Lung microvascular endothelial cell (primary cell): ENCODE measurements at regions not wholly inside any gene's neighbourhood (a gene's known extent, or its start where the extent isn't known, plus 50 kb on each side); places are given as distances from the start of the nearest gene placed in this dataset.
"Not testable (repeated sequence)": the region's sequence is repeated elsewhere in the genome, so short reads cannot be mapped to it uniquely, and the experiment has no call there.

Experiments
- DNase-seq, 2 donors: peaks; one replicate each; pipeline versions ENCODE4 v3.0.0 to v3.0.0-alpha.2; 2010; ENCODE audit warnings: low read depth in 2 of 2

GRCh38 chr10:63675171-63675570 lies 154.0 kb downstream of the REEP3 start:
- DNase-seq, result no peak

GRCh38 chr10:63677001-63677400 lies 155.8 kb downstream of the REEP3 start:
- DNase-seq, result no peak

- DNase-seq, result not testable (repeated sequence)
Measured at GRCh38 chr10:63680545-63680944, 159.3 kb downstream of the REEP3 start.

DNA sequence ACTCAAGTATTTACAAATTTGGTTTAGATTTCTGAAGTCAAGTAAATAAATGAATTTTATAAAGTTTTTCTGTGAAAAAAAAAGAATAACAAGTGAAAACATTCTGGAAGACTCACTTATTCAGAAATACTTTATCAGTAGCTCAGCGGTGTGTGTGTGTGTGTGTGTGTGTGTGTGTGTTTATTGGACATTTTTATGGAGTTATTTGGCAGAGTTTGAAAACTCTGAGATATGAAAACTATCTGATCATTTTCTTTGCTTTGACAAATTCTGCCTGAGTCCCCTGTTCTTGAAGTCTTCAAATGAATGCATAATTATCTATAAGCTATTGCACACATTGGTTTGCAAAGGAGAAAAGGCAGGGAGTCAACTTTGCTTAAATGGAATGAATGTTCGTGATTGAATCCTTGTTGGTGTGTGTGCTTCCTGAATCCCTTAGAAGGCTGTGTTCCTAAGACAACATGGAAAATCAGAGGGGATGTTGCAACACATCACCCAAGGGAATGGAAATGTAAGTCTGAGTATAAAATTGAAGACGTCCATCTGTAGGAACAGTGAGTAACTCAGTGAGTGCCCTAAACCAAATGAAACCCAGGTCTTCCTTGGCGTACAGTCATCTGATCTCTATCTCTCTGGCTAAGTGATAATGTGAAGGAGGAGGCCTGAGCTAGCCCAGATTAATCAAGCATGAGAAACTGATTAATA lies 160.9 kb downstream of the REEP3 start:
- DNase-seq, result peak in 1 of 2 donors; percentile 80

DNA sequence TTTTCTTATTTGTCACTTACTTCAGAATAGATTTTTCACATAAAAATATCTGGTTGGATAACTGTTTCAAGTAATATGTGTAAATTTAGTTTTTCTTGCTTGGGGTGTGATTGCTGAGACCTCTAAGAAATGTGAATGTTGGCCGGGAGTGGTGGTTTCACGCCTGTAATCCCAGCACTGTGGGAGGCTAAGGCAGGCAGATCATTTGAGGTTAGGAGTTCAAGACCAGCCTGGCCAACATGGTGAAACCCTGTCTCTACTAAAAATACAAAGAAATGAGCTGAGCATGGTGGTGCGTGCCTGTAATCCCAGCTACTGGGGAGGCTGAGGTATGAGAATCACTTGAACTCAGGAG lies 161.5 kb downstream of the REEP3 start:
- DNase-seq, result not testable (repeated sequence)

DNA sequence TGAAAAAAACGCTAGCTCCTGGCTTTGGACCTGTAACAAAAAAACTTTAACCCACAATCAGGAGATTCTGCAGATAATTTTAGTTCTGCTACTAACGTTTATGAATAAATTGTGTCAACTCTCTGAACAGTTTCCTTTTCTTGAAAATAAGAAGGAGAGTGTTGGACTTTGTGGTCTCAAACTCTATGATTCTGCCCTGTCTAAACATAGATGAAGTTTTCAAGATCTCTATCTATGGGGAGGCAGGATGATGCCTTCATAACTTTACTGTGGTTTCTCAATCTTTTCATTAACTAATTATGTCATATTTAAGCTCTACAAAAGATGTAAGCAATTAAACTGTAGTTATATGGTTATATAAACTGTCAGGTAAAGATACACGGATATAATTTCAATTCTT lies 162.0 kb downstream of the REEP3 start:
- no peak for DNase-seq

DNA sequence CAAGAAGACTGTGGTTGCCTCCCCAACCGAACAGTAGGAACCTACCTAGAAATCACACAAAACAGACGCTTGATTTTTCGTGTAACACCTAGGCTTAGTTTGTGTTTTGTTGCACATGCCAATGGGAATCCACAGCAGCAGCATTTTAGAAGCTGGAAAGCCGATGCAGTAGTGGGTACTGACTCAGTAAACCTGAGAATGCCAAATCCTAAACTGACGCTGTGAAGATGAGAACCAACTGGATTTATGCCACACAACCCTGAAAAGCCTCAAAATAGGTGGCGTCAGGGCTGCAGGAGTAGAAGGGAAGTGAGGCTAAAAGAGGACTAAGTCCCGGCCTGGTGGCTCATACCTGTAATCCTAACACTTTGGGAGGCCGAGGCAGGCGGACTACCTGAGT lies 162.5 kb downstream of the REEP3 start:
- DNase-seq, result no peak

GRCh38 chr10:63684257-63684936 lies 163.2 kb downstream of the REEP3 start:
- DNase-seq, result no peak

DNA sequence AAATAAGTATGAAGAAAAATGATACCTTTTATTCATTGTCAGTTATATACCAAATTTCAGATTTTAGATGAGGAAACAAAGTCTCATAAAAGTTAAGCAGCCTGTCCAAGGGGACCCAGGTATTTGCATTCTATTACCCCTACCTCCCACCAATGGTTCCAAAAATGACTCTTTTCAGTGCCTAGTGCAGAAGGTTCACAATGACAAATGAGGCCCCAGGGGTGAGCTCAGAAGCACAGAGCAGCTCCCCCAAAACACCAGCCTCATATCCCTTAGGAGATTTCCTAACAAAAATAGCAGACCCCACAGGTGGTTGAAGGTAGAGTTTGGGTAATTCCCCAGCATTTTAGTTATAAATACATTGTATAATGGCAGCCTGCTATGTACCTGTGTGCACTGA lies 168.6 kb downstream of the REEP3 start:
- DNase-seq, result no peak

- DNase-seq, result peak; percentile 48 to 68
Measured at GRCh38 chr10:63692220-63692896, 171.2 kb downstream of the REEP3 start.

- DNase-seq, result not testable (repeated sequence)
Measured at GRCh38 chr10:63693021-63693420, 171.8 kb downstream of the REEP3 start.

- DNase-seq, result no peak
Measured at GRCh38 chr10:63696205-63696604, 175.0 kb downstream of the REEP3 start.

DNA sequence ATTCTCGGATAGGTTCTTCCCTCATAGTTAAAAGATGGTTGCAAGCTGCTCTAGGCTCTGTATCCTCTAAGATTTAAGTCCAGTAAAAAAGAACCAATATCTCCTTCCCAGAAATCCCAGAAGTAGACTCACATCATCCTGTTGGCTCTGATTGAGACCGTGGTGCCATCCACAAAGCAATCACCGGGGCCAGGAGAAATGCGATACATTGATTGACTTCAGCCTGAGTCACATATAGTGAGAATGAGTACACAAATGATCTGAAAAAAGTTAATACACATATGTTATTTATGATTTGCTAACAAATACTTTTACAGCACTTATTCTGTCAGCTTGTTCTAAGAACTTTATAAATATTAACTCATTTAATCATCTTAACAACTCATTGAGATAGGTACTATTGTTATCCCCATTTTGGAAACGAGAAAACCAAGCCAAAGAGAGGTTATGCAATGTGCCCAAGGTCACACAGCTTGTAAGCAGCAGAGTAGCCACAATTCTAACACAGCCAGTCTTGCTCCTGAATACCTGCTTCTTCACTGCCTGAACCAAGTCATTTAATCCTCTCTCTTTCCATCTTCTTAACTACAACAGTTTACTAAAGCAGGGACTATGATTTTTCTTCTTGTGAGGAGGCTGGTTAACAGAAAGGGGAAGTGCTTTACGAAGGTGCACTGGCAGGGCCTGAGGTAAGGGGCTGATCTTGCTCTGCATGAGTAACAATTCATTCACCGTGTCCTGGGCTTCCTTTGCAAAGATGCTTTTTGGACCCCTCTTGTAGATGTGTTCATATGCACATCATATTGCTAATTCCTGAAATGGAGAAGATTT lies 177.0 kb downstream of the REEP3 start:
- no peak for DNase-seq

- DNase-seq, result no peak
Measured at GRCh38 chr10:63698787-63699150, 177.6 kb downstream of the REEP3 start.

- DNase-seq, result peak; percentile 86 to 96
Measured at GRCh38 chr10:63699785-63700613, 178.8 kb downstream of the REEP3 start.

GRCh38 chr10:63700631-63701156 lies 179.5 kb downstream of the REEP3 start:
- DNase-seq, result peak in 1 of 2 donors; percentile 81

DNA sequence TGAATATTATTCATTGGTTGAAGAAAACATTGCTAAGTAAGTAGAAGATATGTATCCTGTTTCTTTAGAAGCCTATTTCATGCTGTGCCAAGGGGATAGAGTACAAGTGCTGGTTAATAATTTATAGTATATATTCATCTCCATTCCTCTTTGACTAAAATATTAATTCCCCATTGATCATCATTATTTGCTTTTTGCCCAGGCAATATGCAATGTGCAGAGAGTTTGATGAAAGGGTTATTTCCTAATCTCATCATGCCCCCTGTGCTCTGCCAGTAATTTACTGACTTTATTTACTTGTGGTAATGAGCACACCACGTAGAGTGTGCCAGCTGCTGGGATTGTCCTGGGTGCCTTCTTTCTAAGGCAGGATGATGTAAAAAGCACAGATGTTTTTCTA lies 180.9 kb downstream of the REEP3 start:
- no peak for DNase-seq

- DNase-seq, result no peak
Measured at GRCh38 chr10:63703113-63703670, 182.0 kb downstream of the REEP3 start.

DNA sequence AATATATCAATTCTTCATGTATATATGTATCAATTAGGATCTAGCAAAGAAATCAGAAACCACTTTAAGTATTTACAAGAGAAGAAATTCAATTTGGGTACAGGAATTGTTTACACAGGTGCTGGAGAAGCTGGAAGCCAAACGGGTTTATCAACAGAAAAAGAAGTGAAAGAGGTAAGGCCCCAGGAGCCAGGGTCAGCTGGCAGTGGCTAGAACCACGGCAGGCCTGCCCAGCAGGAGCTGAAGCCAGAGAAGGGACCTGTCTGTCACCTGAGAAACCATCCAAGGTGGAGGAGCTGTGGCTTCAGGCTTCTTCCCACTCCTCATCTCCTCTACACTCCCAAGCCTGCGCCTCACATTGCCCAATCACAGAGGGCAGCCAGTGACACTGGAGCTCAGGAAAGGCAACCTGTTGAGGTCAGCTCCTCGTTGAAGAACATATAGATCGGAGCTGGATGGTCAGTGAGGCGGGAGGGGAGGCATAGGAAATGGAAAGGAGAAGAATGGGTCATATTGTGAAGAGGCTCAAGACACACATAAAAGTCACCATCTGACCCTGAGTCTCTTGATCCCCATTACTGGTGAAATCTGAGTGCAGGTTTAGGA lies 182.6 kb downstream of the REEP3 start:
- DNase-seq, result no peak
